ENCODE measurements at regions not wholly inside any gene's neighbourhood (a gene's known extent, or its start where the extent isn't known, plus 50 kb on each side); places are given as distances from the start of the nearest gene placed in this dataset.
"Not testable (repeated sequence)": the region's sequence is repeated elsewhere in the genome, so short reads cannot be mapped to it uniquely, and the experiment has no call there.

DNA sequence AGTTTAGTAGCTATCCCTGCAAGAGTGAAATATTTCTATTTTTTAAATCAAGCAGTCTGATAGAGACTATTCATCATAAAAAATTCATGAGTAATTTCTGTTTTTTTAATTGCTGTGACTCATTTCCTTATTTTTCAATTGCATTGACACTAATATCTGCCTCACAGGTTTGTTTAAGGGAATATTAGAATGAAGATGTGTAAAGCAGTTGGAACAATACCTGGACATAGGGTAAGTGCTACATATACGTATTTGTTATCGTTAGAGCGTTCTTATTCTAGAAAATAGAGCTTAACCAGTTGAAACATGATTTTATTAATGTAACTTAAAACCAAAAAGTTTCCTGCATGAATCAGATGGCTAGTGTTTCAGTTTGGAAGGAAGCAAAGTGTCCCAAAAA lies 2211.3 kb downstream of the PCDH7 start:
- DNase-seq = no peak

DNA sequence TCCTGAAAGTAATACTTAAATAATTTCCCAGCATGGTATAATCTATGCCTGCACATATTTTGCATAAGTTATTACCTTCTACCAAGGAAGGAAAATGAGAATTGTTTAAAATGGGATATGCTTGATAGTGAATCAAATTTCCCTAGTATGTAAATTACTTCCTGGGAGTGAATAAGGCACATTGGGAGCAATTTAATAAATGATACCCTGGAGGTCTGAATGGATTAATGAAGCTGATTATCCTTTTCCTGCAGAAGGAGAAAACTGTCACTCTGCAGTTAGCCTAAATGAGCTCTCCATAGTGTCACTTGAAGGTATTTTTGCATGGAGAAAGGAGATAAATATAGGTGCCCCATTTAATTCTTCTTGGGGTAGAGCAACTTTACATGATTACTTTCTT lies 2212.0 kb downstream of the PCDH7 start:
- DNase-seq = no peak

DNA sequence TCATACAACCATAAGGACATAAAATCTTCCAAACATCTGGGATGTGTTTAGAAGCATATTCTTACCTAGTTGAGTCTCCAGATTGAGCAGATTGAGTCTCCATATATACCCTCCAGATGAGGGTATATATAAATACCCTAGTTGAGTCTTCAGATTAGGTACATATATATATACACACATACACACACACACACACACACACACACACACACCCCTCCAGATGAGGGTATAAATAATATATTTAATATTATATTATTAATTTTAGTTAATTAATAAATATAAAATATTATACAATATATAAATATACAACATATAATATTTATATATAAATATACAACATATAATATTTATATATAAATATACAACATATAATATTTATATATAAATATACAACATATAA lies 2219.1 kb downstream of the PCDH7 start:
- not testable (repeated sequence) for DNase-seq

DNA sequence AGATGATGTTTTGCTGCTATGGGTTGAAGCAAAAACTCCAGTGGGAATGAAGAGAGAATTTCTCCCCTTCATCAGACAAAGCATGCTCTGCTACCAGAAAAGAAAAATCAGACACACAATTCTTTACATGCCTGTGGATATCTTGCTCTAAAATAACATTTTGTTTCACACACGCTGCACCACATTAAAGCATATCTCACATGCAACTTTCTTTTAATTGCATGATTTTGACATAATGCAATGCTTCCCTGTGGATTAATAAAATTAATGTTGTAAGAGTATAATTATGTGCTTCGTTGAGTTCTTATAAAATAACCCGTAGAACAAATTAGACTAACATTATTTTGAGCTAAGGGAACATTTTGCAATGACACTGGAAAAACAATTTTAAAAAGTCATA lies 2230.7 kb downstream of the PCDH7 start:
- no peak for DNase-seq

DNA sequence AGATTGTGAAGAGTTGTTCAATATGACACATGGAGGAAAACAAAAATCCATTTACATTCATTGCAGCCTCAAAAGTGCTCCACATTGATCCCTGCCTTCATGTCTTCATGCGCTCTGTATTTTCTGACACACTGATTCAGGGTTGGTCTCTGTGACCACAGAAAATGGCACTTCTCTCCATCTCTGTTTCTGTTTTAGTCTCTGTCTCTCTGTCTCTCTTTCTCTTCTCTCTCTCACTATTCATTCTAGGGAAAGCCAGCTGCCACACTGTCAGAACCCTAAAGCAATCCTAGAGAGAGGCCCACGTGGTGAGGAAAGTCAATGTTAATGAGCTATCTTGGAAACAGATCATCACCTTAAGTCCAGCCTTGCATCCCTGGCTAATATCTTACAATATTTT lies 2238.4 kb downstream of the PCDH7 start:
- no peak for DNase-seq

DNA sequence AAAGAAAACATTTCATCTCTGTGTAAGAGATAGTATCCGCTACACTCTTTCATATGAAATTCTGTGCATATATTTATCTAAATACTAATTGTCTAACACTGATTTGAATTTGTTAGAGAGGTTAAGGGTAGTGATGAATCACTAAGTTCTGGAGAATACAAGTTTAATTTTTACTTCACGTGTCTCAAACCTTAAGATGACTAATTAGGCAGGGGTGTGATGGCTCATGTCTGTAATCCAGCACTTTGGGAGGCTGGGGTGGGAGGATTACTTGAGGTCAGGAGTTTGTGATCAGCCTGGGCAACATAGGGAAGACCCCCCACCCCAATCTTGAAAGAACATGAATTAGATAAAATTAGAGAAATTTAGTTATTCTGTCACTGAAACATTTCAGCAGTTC lies 2241.9 kb downstream of the PCDH7 start:
- no peak for DNase-seq

DNA sequence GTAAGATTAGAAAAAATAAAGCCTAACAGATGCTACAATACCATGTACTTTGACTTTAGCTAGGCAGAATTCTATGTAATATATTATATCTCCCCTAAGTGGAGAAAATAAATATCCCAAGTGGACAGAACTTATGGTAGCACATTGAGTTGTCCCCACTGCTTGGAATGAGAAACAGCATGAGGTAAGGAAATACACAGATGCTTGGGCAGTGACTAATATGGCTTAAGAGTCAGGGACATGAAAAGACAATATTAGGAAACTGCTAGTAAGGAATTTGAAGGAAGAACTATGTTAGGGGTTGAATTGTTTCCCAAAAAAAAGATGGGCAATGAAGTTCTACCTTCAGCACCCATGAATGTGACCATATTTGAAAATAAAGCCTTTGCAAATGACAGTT lies 2265.1 kb downstream of the PCDH7 start:
- no peak for DNase-seq

DNA sequence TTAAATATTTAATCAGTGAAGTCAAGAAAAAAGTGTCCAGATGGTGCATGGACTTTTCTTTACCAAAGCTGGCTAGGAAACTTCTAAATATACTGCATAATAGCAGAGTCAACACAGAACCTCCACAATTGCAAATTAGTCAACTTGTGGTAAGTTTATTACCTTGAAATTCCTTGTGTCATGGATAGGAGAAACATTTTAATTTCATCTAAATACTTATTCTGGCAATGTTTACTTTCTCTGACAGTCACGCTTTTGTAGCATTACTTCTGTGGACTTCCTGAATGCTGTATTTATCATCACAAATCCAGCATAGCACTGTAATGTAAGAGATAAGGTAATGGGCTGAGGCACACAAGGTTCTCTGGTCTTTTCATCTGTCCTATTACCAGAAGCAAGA lies 2266.1 kb downstream of the PCDH7 start:
- DNase-seq = no peak

DNA sequence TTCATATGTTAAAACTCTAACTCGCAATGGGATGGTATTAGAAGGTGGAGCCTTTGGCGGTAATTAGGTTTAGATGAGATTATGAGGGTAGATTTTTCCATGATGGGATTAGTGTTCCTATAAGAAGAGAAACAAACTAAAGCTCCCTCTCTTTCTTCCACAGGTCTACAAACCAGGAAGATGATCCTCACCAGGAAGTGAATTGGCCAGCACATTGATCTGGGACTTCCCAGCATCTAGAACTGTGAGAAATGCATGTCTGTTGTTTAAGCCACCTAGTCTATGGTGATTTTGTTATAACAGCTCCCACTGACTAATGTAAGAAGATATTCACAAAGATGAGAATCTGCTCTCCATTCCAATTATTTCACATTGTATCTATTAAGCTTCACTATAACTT lies 2266.9 kb downstream of the PCDH7 start:
- DNase-seq = no peak

DNA sequence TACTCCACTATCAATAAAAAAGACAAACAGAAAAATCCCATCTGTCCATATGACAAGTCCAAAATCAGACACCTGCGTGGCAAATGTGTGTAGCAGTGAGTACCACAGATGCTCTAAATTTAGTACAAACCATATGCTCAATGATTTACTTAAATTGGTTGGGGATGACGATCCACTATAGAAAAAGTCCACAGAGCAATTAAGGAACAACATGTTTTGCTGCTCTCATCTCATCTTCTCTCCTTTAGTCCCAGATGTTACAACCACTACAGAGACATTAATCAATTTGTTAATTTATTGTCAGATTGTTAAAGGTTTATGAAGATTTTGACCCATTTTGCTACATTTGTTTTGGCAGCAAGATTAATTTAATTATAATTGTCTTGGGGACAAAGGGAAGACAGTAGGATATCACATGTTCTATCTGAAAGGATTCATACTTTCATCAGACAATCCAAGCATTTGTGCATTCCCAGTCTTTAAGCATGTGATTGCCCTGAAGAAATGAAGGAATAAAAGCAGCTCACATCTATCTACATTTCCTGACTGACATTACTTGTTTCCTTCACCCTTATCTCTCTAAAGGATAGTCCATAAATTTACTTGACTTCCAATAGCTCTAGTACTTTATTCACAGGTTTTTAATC lies 2268.1 kb downstream of the PCDH7 start:
- no peak for DNase-seq

DNA sequence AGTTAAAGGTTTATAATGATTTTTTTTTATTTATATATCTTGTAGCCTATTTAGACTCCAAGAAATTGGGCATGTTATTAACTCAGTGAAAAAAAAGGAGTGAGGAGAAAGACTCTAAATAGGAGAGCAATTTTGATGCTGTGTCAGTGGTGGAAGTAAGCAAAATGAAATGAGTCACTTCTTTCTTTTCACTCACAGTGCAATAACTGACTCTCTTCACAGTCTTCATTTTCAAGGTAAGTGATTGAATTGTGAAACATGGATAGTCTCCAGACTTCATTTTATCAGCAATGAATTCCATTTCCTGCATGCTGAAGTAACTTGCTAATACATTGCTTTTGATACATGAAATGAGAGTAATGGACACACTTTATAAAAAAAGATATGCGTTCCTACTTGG lies 2271.5 kb downstream of the PCDH7 start:
- no peak for DNase-seq

DNA sequence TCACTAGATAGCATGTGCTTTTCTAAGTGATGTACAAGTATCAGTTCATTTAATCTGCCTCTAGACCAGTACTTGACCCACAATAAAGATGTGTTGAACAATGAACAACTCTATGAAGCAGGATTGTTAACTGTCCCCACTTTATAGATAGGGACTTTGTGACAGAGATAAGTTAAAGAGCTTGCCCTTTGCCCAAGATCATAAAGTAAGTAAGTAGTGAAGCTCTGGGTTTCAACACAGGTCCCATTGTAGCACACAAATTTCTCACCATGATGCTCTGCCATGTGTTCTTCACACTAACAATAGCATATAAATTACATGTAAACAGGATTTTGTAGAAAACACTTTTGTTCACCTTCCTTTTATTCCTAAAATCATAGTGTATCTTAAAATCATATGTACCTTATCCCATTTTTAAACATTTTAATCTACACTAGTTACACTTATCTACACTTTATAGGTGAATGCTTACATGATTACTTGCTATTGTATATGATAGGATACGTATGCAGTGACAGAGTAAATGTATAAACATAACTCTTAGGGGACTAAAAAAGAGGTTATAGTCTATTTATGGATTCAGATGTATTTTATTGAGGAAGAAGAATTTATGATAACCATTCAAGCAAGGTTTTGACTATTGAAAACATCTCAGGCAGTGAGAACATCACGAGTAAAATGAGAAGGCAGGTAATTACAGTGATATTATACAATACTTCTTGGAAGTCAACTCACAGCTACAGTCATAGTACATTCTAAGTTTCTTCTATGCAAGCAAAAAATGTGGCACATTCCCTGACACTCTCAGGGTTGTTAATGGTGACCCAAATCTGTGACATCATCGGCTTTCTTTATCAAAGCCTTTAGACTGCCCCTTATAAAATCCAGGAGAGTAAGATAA lies 2275.1 kb downstream of the PCDH7 start:
- DNase-seq = no peak

DNA sequence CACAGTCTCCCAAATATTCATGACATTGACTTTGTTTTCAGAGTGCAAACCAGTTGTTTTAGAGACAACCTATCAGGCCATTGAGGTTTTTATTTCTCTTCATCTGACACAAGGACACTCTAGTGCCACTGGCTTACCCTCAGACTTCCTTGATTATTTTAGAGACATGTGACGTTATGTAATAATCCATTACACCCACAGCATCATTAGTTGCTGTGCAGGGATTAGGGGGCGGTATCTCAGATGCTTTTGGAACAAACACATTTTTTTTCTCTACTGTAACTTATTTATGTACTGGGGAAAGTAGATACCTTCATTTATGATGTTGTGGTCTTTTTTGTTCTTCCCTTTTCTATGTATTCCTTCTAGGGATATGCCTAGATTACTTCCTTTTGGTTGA lies 2293.1 kb downstream of the PCDH7 start:
- no peak for DNase-seq

DNA sequence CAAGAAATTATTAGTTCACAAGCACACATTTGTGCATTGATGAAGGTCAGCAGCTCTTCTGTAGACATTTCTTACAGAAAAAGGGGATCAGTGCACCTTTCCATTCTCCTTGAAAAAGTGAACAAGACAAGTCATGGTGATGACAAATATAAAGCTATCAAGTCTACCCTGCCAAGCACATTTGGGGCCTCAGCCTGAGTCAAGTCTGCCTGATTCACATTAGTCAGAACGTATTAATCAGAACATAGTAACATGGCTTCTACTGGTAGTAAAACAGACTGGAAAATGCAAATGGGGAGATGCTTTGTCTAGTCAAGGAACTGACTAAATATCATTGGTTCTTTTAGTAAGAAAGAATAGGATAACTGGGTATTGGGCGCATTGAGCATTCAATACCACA lies 2305.1 kb downstream of the PCDH7 start:
- DNase-seq = no peak

DNA sequence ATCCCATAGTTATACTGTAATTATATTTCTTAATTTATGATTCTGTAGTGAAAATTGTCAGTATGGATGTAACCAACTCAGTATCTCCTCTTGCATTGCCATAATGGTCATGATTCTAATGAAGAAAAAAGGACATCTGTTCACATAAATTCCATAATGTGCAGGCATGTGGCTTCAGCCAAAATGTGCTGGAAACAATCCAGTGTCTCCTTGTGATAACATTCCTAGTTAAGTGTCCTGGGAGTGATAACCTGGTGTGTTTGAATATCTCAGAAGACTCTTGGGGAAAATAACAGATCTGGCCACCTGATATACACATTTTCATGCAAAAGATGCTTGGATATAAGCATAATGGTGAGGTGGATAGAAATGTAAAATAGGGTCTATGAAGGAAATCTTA lies 2309.8 kb downstream of the PCDH7 start:
- no peak for DNase-seq

DNA sequence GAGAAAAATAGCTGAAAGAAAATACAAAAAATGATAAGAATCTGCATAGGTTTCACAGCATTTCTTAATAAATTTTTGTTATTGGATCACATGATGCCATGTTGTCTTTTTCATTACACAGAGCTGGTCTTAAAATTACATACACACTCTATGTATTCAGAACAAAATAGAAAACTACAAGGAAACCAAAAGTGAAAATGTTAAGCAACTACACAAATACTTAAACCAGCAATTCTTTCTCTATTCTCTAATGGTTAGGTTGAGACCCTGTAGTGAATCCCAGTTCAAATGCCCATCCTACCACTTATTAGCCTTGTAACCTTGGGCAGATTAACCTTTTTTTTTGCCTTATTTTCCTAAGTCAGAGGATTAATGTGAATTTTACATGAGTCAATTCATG lies 2311.2 kb downstream of the PCDH7 start:
- no peak for DNase-seq

DNA sequence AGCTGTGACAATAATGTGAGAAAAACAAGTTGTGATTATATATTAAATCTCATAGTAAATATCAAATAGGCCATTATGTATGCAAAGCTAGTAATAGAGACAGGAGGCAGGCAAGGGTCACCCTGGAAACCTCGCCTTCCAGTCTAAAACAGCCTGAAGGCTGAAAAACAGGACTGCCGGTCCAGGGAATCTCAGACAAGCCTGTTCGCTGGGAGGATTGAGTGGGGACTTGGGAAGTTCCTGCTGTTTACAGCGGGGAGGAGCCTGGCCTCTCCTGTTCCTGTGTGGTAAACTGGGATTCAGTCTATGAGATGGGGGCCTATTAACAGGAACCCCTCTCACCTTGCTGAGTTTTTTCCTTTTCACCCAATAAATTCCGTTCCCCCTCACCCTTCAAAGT lies 2317.3 kb downstream of the PCDH7 start:
- DNase-seq = no peak

DNA sequence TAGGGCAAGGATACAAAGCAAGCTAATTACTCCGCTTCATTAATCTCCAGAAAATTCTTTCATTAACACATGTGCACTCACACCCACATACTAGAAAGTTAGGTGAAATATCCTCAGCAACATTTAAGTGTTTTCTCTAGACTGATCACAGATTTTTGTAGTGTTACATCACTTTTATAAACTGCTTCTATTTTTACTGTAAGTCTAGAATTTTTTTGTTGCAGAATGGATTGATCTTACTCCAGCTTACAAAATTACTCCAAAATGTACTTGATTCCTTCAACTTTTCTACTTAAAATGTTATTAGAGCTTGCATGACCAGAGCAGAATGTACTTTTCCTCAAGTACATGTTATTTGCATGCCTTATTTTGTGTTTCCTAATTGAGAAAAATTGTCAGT lies 2325.2 kb downstream of the PCDH7 start:
- no peak for DNase-seq

DNA sequence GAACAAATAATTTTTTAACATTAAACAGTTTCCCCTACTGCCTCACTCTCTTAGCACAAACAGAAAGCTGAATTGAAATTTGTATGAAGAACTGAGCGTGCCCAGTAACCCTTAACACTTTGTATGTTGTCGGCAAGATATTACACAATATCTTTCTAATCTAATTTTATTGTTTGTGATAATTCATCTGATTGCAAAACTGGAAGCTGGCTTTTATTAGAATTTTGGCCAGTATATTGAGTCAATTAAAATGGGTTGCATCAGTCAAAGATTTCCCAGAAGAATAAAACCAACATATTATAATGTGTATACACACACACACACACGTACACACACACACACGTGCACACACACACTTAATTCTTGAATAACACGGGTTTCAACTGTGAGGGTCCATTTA lies 2332.1 kb downstream of the PCDH7 start:
- no peak for DNase-seq

DNA sequence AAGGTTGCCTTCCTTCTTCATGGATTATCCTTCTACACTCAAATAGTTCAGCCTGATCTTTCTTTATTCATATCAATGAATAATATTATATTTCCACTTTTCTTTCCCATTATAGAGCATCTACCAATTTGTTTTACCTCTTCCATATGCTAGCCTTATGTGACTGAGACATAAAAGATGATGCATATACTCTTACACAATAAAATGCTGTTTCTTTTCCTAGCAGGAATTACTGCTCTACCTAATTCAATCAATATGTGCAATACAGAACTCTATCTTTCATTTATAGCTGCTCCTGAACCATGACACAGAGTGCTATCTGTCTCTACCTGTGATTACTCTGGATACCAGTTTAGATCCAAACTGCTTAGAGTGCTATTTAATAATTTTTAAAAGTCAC lies 2334.0 kb downstream of the PCDH7 start:
- no peak for DNase-seq

DNA sequence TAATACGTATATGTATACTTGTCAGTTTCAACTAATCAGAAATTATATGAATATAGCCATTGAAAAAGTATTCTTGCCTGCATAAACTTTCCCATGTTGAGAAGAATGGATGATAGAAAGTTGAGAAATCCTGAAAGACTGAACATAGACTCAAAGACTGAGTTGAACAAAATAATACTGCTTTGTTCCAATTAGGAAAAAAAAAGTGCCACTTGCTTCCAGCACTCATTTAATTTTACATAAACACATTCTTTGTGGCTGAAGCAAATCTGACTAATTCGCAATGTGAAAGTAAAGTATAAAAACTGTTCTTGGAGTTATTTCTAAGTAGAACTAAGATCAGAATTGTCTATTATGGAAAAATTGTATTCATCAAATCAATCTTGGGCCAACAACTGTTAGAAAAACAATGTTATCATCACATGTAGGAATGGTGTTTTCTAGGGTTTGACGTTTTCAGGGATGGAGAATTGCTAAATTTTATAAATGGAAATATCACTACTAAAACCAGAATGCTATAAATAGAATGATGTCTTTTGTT lies 2334.6 kb downstream of the PCDH7 start:
- DNase-seq = no peak

DNA sequence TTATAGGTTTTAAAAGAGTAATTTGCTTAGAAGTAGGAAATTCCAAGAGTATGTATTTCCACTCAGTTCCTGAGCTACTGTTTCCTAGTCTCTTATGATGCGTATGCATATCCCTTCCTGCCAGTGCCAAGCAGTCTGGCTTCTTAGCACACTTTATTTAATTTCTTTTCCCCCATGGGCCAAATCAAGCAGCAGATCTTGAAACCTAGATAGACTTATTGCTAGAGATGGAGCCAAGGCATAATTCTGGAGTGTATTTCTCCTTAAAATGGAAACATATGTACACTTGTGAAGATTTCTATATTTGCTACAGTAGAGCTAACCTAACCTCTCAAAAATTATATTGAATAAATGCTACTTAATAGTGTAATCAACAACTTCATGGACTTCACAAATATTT lies 2337.6 kb downstream of the PCDH7 start:
- DNase-seq = no peak

DNA sequence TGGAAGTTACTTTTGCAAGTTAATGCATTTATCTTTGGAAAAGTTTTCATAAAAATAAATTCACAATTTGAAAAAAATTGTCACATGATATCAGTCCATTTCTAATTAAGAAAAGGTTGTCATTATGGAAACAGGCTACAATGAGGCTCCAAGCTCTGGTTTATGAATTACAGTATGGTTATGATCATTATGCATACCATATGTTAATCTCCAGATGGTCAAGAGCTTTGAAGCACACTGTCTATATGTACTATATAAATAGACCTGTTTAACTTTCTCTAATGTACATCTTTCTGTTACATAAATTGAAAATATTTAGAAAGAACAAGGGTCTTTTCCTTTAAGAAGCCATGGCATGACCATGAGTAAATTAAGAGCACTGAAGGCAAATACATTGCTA lies 2338.8 kb downstream of the PCDH7 start:
- no peak for DNase-seq

Measured in stimulated activated CD4-positive, alpha-beta T cell treated with anti-CD3 and anti-CD28 coated beads, Interleukin-4, amount 100 ng/mL, for 4 hours (primary cell).